HG02840 (cell line): ENCODE measurements at regions not wholly inside any gene's neighbourhood (a gene's known extent, or its start where the extent isn't known, plus 50 kb on each side); places are given as distances from the start of the nearest gene placed in this dataset.
"Not testable (repeated sequence)": the region's sequence is repeated elsewhere in the genome, so short reads cannot be mapped to it uniquely, and the experiment has no call there.

ENCODE experiments used
- ATAC-seq: cut with Tn5 transposase; IDR thresholded peaks from one replicate; pipeline ENCODE4 v1.9.1; 2021; ENCODE audit warnings: mild to moderate bottlenecking, moderate library complexity, moderate number of reproducible peaks; ENCODE audit not compliant: unreplicated experiment, low FRiP score

DNA sequence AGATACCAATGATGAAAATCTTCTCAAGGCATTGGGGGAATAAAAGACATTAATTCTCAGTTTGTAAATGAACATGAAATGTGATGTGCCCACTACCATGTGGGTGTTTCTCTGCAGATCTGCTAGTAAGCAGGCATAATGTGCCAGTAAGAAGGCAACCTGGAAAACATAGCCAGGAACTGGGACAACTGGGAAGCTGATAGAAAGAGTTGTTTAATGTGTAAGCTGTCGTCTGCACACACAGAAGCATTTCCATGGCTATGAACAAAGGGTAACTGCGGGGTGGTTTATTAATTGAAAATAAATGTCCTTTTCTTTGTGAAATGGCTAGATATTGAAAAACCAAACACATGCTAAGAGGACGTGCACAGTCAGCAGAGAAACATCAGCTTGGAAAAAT lies 52.0 kb downstream of the ZC3H11B start:
- ATAC-seq = no peak

DNA sequence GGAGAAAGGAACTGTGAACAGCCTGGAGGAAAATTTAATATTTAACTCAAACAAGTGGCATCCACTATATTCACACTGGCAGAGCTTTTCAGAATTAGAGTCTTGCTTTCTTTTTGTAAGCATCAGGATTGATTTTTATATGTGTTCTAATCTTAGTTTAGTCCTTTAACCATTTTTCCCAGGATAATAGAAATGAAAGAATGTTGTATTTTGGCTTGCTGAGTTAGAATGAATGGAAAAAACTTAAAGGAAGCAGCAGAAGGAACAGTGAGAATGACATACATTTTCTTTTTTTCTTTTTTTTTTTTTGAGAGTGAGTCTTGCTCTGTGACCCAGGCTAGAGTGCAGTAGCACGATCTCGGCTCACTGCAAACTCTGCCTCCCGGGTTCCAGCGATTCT lies 53.0 kb downstream of the ZC3H11B start:
- ATAC-seq = no peak

DNA sequence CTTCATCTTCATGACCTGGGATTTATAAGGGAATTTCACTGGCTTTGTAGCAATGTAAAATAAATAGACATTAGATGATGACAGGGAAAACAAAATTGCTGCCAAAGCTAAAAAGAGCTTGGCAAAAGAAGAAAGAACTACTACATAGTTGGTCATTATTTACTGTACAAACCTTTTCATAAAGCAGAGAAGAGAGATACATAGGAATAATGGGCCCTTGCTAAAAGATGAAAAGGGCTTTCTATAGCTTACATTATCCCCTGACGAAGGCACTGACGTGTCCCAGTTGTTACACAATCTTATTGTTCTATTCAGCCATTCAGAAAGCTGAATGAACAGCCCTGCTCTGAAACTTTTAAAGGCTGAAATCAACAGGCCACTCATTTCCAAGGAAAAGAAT lies 57.1 kb downstream of the ZC3H11B start:
- ATAC-seq = no peak

DNA sequence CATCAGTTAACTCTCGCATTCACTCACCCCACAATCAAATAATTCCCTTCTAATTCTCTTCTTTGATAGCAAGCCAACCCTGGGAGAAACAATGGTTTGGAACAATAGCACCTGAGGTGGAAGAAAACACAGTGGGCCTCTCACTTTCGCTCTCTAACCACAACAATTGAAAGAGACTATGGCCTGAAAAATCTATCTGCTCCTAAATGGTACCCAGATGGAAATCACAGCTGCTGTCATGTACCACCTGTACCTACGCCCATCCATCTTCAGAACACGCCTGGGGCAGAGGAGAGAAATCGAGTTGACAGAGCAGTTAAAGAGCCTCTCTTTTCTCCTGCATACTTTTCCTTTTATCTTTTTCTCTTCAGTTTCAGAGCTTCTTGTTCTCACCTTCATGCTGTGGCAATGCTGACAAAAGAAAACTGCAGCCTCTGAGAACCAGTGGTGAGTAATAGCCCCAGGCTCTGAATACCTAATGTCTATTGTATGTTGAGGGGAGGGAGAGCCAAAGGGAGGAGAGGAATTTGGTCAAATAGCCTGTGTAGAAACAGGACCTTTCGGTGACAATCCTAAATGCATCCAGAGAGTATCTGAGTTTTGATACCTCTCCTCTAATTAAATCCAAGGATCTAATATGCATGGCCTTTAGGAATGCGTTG lies 57.7 kb downstream of the ZC3H11B start:
- ATAC-seq = no peak

DNA sequence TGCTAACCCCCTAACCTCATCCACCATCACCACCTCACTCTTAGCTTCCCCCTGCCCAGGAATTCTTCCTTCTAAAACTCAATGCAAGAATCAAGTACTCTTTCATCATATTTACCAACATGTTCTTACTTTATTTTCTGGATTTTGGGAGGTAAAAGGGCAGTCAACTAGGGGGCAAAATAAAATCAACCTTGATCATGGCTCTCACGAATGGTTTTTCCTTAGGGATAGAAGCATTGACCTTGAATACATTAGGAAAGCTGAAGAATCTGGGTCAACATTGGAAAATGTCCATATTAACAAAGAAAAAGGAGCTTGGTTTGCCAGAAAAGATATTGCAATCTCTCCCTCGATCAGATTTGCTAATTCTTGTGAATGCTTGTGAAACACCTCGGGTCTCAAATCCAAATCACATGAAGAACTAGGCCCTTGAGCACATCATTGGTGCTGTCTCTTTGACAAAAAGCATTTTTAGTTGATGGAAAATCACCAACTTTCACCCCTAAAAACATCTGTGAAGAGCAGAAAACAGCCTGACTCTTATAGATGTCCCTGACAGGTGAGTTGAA lies 58.9 kb downstream of the ZC3H11B start:
- no peak for ATAC-seq

DNA sequence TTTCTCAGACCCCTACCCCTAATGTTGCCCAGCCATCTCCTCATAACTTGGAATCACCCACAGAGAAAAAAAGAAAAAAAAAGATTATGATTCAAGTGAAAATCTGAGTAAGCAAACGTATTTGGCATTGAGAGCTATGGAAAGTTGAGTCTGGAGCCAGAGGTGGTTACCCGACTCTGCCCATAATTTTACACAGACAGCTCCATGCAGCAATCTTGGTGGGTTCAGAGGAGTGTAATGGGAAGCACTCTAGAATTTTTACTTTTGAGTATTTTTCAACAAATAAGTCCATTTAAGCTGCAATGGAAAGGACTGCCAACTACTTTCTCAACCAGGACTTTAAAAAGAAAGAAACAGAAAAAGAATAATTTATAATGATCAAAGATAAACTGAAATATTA lies 62.7 kb downstream of the ZC3H11B start:
- no peak for ATAC-seq

DNA sequence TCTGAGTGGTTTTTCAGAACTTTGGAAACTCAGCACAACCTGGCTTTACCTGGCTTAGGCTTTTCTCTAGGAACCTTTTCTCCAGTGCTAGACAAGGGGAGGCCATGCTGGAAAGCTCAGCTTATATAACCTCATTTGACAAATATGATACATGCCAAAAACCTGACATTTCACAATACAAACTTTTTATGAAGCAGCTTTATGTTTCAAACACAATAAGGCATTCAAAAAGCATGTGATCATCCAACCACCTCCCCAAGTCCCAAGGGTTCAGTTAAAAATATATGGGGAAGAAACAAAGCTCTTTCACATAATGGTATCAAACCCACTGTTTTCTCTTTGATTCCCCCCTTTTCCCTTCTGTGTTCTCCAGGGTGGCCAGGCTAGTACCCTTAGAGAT lies 63.7 kb downstream of the ZC3H11B start:
- no peak for ATAC-seq

DNA sequence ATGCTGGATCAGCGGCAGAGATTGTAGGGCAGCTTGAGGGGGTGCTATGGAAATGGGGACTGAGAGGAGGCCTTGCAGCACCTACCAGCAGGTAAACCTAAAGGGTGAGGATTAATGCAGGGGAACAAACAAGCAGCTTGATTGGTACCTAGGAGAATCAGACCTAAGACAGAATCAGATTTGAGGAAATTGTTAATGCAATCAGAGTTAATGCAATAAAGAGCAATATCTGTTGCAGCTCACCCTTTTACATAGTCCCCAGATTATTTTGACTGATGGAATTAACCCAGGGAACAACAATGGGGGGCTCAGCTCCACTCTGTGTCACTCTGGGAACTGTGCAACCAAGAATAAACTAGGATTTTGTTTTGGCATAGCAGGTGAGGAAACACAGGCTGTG lies 64.5 kb downstream of the ZC3H11B start:
- no peak for ATAC-seq

DNA sequence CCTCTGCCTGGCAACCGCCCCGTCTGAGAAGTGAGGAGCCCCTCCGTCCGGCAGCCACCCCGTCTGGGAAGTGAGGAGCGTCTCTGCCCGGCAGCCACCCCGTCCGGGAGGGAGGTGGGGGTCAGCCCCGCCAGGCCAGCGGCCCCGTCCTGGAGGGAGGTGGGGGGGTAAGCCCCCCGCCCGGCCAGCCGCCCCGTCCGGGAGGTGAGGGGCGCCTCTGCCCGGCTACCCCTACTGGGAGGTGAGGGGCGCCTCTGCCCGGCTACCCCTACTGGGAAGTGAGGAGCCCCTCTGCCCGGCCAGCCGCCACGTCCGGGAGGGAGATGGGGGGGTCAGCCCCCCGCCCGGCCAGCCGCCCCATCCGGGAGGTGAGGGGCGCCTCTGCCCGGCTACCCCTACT lies 67.1 kb downstream of the ZC3H11B start:
- not testable (repeated sequence) for ATAC-seq

DNA sequence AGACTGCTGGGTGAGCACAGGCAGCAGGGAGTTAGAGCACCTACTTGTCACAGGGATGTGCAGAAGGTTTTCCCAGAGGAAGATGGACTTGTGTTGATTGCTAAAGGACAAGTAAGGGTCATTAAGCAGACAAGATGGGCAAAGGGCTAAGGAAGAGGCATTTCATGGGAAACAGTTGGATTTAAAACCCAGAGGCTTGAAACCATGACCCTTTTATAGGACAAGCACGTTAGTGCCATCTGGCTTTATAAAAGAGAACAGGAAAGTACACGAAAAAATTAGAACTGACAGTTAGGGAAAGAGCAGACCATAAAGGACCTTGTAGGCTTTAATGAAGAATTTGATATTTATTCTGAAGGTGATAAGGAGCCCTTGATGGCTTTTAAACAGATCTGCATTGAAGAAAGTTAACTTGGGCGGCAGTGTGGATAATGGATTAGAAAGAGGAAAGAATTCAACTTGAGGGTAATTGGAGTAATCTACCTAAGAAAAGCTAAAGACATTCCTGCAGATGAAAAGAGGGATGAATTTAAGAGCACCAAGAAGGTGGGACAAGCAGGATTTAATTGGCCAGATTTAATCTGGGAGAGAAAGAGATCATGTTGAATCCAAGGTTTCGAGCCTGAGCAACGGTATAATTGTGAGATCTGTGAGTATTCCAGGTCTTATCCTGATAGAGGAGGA lies 68.6 kb downstream of the ZC3H11B start:
- no peak for ATAC-seq

DNA sequence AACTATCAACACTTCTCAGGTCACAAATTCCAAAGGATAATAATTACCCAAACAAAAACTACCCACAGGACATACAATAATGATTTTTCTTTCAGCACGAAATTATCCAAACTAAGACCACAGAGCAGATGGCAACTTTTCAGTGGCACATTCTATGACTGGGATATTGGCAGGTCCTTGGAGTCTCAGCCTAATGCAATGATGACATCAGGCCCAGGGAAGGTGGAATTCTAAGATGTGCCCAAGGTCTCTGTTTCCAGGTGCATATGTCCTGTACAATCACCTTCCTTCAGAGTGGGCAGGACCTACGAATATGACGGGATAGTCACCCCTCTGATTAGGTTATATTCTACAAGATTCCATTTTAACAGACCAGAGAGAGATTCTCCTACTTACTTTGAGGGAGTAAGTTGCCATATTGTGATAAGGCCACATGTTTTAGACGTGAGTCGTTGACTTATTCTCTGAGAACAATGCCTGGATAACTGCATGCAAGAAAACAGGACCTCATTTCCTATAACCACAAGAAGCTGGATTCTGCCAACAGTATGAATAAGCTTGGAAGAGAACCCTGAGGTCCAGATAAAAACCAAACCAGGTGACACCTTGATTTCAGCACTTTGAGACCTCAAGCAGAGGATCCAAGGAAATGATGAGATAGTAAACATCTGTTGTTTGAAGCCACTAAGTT lies 69.9 kb downstream of the ZC3H11B start:
- ATAC-seq = no peak

DNA sequence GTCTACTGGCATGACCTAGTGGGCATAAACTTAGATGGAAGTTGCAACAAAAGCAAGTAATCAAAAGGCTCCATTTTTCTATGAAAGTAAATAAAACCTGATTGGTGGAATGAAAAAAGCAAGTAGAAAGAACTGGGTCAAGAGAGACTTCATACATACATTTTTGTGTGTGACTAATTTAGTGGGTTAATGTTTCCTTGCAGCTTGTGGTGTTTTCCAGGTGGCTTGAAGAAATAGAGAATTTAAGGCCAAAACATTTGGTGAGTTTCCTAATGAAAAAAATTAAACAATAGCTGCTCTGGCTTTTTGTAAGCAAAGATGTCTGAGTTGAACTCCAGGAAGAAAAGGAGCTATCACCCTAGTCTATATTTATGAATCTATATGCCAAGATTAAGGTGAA lies 71.0 kb downstream of the ZC3H11B start:
- ATAC-seq = no peak

DNA sequence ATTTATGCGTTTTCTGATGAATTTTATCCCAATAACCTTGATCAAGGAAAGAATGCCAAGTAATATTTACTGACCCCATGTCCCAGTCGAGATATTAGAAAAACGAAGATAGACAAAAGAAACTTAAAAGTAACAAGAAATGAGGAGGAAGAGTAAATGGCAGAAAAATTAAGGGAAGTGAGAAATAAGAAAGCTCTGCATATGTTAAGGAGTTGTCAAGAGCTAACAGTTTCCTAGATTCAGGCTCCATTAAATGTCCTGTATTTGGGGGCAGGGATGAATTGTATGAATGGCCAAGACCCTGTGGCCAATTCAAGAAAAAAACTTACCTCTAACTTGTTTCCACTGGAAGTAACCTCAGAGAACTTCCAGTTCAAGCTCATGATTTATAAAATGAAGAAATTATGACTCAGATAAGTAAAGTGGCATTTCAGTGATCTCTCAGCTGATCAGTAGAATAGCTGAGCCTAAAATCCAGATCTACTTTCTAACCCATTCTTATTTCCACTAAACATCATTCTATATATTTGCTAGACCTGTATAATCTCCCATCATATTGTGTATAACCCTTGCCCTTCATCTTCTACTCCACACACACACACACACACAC lies 73.2 kb downstream of the ZC3H11B start:
- ATAC-seq = no peak

DNA sequence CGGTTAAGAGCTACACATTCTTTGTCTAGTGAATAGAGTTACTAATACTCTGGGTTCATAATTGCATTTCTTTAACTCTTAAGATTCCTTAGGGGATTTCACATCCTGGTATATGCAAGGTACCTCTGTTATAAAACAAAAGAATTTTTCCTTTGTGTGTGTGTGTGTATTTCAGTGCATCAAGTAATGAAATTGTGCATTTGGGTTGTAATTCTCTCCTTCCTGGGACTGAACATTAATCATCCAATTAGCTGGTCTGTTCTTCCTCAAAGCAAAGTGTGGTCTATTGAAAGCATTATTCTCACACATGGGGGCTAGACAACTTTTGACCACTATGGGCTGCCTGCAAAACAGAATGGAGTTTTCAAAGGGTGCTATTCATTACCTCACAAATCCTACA lies 74.0 kb downstream of the ZC3H11B start:
- no peak for ATAC-seq

DNA sequence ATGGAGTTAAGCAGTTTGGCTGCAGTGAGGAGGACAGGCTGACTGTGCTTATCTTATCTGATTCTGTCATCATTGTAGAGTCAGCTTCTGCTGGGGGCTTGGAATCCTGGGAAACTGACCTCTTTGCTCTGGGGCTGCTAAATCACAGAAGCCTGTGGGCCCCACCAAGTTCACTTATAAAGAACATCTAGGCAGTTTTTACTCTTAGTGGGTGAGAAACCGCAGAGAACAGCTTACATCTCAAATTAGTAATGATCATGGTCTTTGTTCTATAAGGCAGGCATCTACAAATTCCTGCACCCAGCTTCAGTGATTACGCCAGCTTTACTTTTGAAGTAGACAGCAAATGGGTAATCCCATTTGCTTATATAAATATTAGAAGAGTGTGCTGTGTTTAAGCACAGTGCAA lies 75.7 kb downstream of the ZC3H11B start:
- no peak for ATAC-seq

DNA sequence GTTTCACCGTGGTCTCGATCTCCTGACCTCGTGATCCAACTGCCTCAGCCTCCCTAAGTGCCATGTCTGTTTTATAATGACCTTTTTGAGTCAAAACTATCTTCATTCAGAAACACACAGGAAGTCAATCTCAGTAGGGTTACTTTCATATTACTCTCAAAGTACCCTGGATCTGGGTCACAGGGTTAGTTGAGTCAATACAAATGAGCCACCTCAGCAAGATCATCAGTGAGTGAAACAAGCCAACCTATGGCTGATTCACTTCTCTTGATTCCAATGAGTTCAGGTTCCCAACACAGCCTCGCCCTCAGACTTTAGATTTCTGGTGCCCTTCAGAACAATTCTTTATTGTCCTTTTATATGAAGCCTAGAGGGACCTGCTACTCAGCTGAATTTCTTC lies 76.9 kb downstream of the ZC3H11B start:
- ATAC-seq = no peak

DNA sequence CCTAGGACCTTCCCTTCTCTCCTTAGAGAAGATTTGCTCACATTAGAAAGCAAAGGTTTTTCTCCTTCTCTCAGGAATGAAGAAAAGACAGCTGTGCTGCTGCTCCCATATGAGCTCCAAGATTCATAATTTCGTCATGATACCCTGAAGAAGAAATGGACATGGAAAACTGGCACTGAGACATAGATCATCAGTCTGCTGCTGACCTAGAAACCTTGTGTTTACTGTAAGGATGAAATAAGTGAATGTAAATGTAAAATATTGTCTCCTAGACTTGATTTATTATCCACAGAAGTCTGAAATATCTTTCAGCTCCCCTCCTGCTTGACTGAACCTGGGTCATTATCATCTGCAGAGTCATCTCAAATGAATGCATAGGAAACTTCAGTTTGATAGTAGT lies 77.9 kb downstream of the ZC3H11B start:
- ATAC-seq = no peak

DNA sequence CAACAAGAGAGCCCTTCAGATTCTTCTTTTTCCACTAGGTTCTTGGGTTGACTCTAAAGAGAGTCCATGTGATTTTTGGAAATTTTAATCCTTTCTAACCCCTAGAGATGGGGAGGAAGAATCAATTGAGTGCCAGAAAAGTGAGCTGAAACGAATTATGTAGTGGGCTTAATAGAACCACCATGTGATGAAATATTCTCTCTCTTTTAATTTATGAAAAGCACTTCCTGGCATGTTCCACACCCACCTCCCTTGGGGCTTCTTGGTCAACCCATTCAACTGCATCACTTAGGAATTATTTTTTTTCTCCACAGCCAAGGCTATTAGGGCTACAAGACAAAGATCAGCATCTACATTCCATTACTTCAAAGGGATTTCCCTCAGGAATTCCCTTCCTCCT lies 79.6 kb downstream of the ZC3H11B start:
- no peak for ATAC-seq

DNA sequence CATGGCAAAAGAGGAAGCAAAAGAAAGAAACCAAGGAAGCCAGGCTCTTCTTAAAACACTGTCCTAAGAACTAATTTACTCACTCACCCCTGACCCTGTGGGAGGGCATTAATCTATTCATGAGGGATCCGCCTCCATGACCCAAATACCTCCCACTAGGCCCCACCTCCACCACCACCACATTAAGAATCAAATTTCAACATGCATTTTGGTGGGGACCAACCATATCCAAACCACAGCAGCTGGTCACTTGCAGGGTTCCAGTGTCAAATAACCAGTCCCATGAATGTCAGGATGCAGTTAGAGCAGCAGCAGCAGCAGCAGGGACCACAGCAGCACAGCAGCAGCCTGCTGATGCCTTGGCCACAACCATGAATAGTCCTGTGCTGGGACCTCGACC lies 83.8 kb downstream of the ZC3H11B start:
- no peak for ATAC-seq

DNA sequence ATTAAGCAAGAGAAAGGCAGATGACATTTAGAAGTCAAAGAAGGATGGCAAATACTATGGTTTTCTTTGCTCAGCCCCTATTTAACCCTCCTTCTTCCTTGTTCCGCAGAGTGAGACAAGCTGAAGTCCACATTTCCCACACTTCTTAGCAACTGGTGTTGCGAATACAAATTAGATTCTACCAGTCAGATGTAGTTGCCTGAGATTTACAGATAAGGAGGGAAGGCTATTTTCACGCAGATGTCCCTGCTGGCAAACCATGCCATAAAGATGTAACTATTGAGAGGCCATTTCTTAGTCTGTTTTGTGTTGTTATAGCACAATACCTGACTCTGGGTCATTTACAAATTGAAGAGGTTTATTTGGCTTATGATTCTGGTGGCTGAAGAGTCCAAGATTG lies 84.3 kb downstream of the ZC3H11B start:
- no peak for ATAC-seq

DNA sequence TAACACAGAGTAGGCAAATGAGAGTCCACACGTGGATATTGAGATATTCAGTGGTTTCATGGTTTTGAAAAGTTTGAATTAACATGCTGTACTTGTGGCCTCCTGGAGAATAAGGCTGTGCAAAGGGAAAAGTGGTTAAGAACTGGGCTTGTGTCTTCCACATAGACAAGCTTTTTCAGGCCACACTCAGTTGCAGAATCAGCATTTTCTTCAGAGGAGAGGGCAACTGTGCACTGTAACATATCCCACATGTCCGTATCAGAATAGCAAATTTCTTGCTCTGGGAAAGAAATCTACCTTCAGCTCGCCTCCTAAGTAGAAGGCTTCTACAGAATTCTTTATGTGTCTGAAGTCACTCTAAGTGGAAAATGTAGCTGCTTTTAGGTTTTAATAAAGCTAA lies 84.9 kb downstream of the ZC3H11B start:
- no peak for ATAC-seq
